Activated T-cell treated with anti-CD3 and anti-CD28 coated beads, Interleukin-2, amount 50 U/mL, for 72 hours (primary cell): ENCODE measurements at regions not wholly inside any gene's neighbourhood (a gene's known extent, or its start where the extent isn't known, plus 50 kb on each side); places are given as distances from the start of the nearest gene placed in this dataset.

ENCODE experiments used
- ATAC-seq, 2 donors: fragments of 150-1000 bp; cut with Tn5 transposase; replicated peaks in 1 of 2; 2 replicates each; pipeline ENCODE4 v1.10.0; 2021; ENCODE audit warnings: moderate library complexity in 2 of 2, mild to moderate bottlenecking in 1 of 2
- DNase-seq, 2 donors: peaks; one replicate each; pipeline ENCODE4 v3.0.0; 2021 to 2022; ENCODE audit warnings: mixed read lengths in 1 of 2
- H3K27ac Mint-ChIP-seq: one replicate; pipeline ENCODE4 v1.8.0; 2022; ENCODE audit warnings: mild to moderate bottlenecking, moderate library complexity, mixed read lengths
- H3K27me3 Mint-ChIP-seq: one replicate; pipeline ENCODE4 v1.8.0; 2022; ENCODE audit warnings: low read depth, mixed read lengths
- H3K36me3 Mint-ChIP-seq, 2 donors: one replicate each; pipeline ENCODE4 v1.8.0; 2022; ENCODE audit warnings: mixed read lengths in 2 of 2, mild to moderate bottlenecking in 1 of 2; ENCODE audit not compliant: insufficient read depth in 2 of 2
- H3K4me1 Mint-ChIP-seq: one replicate; pipeline ENCODE4 v1.8.0; 2022; ENCODE audit warnings: low read depth, mixed read lengths
- H3K4me3 Mint-ChIP-seq, 2 donors: one replicate each; pipeline ENCODE4 v1.8.0; 2022; ENCODE audit warnings: mild to moderate bottlenecking in 2 of 2, mixed read lengths in 2 of 2, moderate library complexity in 2 of 2
- H3K9me3 Mint-ChIP-seq, 2 donors: one replicate each; pipeline ENCODE4 v1.8.0; 2022; ENCODE audit warnings: mixed read lengths in 2 of 2

GRCh38 chr4:151606061-151606460 lies 154.7 kb downstream of the GATB start:
- no peak for DNase-seq
- H3K27ac Mint-ChIP-seq, result no peak overlapping the region
- no peaks in the 10 kb centered on the region for H3K9me3 Mint-ChIP-seq

DNA sequence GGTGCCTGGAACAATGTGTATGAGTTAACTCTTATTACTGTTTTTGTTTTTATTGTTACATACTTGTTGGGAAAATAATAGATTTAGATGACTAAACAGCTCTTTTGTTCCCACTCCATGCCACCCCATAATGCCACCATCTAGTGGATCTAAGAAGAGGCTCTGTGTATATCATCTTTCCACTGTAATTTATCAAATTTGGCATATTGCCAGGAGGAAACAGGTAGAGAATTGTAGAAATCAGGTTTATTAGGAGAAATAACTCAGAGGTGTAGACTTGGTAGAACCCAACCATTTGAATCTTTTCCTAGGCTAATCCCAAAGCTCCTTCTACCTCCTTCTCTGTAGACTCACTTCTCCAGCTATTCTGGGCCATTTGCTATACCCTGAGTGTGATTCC lies 150.6 kb downstream of the GATB start:
- Mint-ChIP-seq H3K4me1 (no peaks in the 10 kb centered on the region), H3K36me3 (no peaks in the 10 kb centered on the region), H3K4me3 (no peak overlapping the region), H3K27me3 (peaks cover 12% of the 10 kb centered on the region), H3K27ac (no peak overlapping the region), H3K9me3 (no peaks in the 10 kb centered on the region)
- DNase-seq (no peak), ATAC-seq (no peak)

More at GRCh38 chr4:151606061-151606460, 154.7 kb downstream of the GATB start:
- Mint-ChIP-seq H3K27me3 (peaks cover 4% of the 10 kb centered on the region), H3K4me3 (no peak overlapping the region), H3K4me1 (no peaks in the 10 kb centered on the region), H3K36me3 (no peaks in the 10 kb centered on the region)
- ATAC-seq, result no peak

DNA sequence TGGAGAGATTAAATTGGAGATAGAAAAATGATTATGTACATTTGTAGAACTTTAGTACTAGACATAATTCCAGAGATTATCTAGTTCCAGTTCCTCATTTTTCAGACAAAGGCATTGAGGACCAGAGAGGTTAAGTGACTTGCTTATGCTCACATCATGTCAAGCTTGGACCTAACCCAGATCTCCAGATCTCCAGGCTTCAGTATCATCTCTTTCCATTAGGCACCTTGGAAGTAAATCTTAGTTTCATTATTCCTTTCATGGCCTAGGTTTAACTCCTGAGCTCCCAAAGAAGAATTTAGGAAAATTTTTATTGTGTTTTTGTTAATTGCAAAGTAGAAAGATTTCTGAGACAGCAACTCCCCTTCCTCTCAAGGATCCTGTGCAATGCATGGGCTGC lies 148.8 kb downstream of the GATB start:
- no peak overlapping the region for H3K4me3 Mint-ChIP-seq
- DNase-seq (no peak), ATAC-seq (no peak)
- no peaks in the 10 kb centered on the region for H3K4me1 Mint-ChIP-seq
- no peak overlapping the region for H3K27ac Mint-ChIP-seq
- H3K27me3 Mint-ChIP-seq, result peaks cover 12% of the 10 kb centered on the region
- no peaks in the 10 kb centered on the region for H3K36me3 Mint-ChIP-seq
- H3K9me3 Mint-ChIP-seq, result no peaks in the 10 kb centered on the region

- no peak for ATAC-seq
- no peak for DNase-seq
- Mint-ChIP-seq H3K27me3 (peaks cover 12% of the 10 kb centered on the region), H3K9me3 (no peaks in the 10 kb centered on the region), H3K4me3 (no peak overlapping the region), H3K36me3 (no peaks in the 10 kb centered on the region), H3K4me1 (no peaks in the 10 kb centered on the region), H3K27ac (no peak overlapping the region)
Observed at GRCh38 chr4:151613290-151613689, 147.5 kb downstream of the GATB start.

DNA sequence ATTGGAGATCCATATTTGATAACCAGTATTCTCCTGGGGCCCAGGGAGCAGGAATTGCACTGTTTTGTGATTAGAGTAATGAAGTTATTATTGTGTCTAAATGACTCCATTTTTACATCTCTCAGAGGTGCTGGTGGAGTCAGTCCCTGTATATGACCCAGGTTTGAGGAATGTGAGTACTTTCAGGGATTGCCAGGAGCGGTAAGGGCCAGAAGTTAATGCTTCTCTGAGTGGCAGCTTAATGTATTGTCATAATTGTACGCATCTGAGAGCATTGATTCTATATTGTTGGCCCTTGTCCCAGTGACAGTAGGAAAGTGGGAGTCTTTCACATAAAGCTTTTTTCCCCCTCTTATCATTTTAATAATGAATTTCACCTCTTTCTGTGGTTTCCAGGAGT lies 146.2 kb downstream of the GATB start:
- Mint-ChIP-seq H3K27ac (no peak overlapping the region), H3K27me3 (peaks cover 12% of the 10 kb centered on the region), H3K9me3 (no peaks in the 10 kb centered on the region), H3K4me1 (no peaks in the 10 kb centered on the region), H3K4me3 (no peak overlapping the region), H3K36me3 (no peaks in the 10 kb centered on the region)
- DNase-seq (no peak), ATAC-seq (no peak)

GRCh38 chr4:151618858-151619257 lies 141.9 kb downstream of the GATB start:
- Mint-ChIP-seq H3K27ac (no peak overlapping the region), H3K4me1 (no peaks in the 10 kb centered on the region), H3K4me3 (no peak overlapping the region), H3K9me3 (no peaks in the 10 kb centered on the region), H3K36me3 (no peaks in the 10 kb centered on the region), H3K27me3 (no peaks in the 10 kb centered on the region)
- ATAC-seq (no peak), DNase-seq (no peak)

GRCh38 chr4:151620066-151620465 lies 140.7 kb downstream of the GATB start:
- no peak for ATAC-seq
- Mint-ChIP-seq H3K27me3 (no peaks in the 10 kb centered on the region), H3K4me1 (no peaks in the 10 kb centered on the region), H3K4me3 (no peak overlapping the region), H3K9me3 (no peaks in the 10 kb centered on the region), H3K36me3 (no peaks in the 10 kb centered on the region), H3K27ac (no peak overlapping the region)
- no peak for DNase-seq
